Right lobe of liver (tissue), 6 donors: ENCODE measurements at regions not wholly inside any gene's neighbourhood (a gene's known extent, or its start where the extent isn't known, plus 50 kb on each side); places are given as distances from the start of the nearest gene placed in this dataset.
A peak's percentile ranks its signal among the peaks of the same experiment; 100 is the strongest.

Experiments used
- ATAC-seq, 4 donors: fragments of 200-7000 bp; cut with Tn5 transposase; one replicate each; pipeline ENCODE4 v1.9.1; 2020; ENCODE audit warnings: mild to moderate bottlenecking in 4 of 4, moderate library complexity in 4 of 4
- DNase-seq, 3 donors: peaks; one replicate each; pipeline ENCODE4 v3.0.0-alpha.2; 2020
- H3K27ac ChIP-seq, 3 donors: fragments of 200-600 bp; one replicate each; pipeline ENCODE4 v1.8.0; 2022
- H3K27me3 ChIP-seq, 2 donors: fragments of 200-600 bp; one replicate each; pipeline ENCODE4 v1.8.0; 2022
- H3K36me3 ChIP-seq, 4 donors: fragments of 200-600 bp; sonication (generic) in 1 of 4; one replicate each; pipeline versions ENCODE4 v1.5.1 to v1.8.0; 2017 to 2022; ENCODE audit warnings: control low read depth in 1 of 4
- H3K4me1 ChIP-seq, 4 donors: fragments of 200-600 bp; sonication (generic) in 1 of 4; one replicate each; pipeline versions ENCODE4 v1.5.1 to v1.8.0; 2017 to 2022; ENCODE audit warnings: control low read depth in 1 of 4
- H3K4me3 ChIP-seq, 3 donors: fragments of 200-600 bp; one replicate each; pipeline ENCODE4 v1.8.0; 2022
- H3K9me3 ChIP-seq, 4 donors: fragments of 200-600 bp; sonication (generic) in 1 of 4; one replicate each; pipeline versions ENCODE4 v1.5.1 to v1.8.0; 2017 to 2022; ENCODE audit warnings: control low read depth in 1 of 4
- CTCF ChIP-seq, 4 donors: fragments of 200-600 bp in 3 of 4; fragments of 450-650 bp in 1 of 4; IDR thresholded peaks; one replicate each; pipeline versions ENCODE4 v1.5.1 to v1.8.0; 2016 to 2022; ENCODE audit warnings: antibody characterized with exemption in 4 of 4, mild to moderate bottlenecking in 2 of 4
- POLR2A ChIP-seq: fragments of 450-650 bp; IDR thresholded peaks from one replicate; pipeline ENCODE4 v1.6.1; 2017; ENCODE audit warnings: antibody characterized with exemption, mild to moderate bottlenecking
- WGBS: methylation state at CpG from one replicate; pipeline ENCODE4 v1.1.6; 2018; ENCODE audit warnings: low coverage, low lambda C conversion rate; ENCODE audit not compliant: insufficient coverage; ENCODE audit errors: missing lambda C conversion rate; 5-methylcytosine and 5-hydroxymethylcytosine counted together
- intact Hi-C, 2 donors: fragments of 100-400 bp; cut with DNase I; formaldehyde crosslinking; loops; one replicate each; pipeline versions ENCODE4 v1.11.2 to v1.14.1; 2022
- donor health status: DM: no; HTN: yes; CAD: no.
- donor health status: DM: no; HTN: no; CAD: no.
- donor health status: DM: no; HTN: no; CAD: no.
- donor health status: DM: no; HTN: yes; CAD: no.
- donor health status: DM: no; HTN: yes; CAD: no.

DNA sequence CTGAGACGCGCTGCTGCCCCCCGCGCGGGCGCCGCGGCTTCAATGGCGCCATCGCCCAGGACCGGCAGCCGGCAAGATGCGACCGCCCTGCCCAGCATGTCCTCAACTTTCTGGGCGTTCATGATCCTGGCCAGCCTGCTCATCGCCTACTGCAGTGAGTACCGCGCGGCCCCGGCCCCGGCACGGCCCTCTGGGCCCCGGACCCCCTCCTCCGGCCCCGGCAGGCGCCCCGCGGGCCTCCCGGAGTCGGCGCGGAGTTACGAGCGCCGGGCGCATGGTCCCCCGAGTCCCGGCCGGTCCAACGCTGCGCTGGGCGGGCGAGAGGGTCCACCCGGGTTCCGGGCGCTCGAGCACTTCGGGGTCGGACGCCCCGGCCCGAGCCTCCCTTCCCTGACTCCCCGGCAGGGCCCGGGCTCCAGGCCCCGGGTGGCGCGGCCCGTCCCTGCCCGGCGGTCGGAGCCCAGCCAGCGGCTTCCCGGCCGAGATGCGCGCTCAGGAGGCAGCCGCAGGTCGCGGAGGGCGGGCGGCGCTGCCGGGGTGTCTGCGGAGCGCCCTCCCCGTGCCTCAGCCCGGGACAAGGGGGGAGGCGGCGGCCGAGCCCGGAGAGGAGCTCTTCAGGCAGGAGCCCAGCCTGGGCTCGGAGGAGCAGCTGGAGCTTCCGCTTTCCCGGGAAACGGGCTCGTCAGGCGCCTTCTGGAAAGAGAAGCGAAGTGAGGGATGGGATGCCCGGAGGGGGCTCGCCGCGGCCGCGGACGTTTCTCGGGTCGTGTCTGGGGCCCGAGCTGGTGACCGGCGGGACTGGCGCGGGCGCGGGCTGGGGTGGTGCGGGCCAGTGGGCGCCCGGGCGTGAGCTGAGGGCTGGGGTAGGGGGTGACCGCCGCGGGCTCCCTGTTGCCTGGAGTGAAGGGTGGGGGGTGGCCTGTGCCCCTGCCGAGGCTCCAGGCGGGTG is 1337.8 kb downstream of the BRD1 start:
- Histone ChIP-seq H3K9me3 (no peaks in the 10 kb centered on the region), H3K36me3 (no peaks in the 10 kb centered on the region), H3K4me1 (peaks cover 0 to 6% (median 0%) of the 10 kb centered on the region in 4 donors), H3K27ac (no peak overlapping the region), H3K4me3 (peak overlapping the region in 2 of 3 donors; percentile 14 to 41), H3K27me3 (peaks cover 0 to 9% of the 10 kb centered on the region in 2 donors)
- DNase-seq = peak in 2 of 3 donors; percentile 33 to 55
- 3% methylated on average over 26 of the region's 113 CpGs for WGBS
- TF ChIP-seq CTCF (IDR thresholded peaks at IDR 0.05) = no peak
- no peak for TF ChIP-seq POLR2A
- intact Hi-C loops = no loop called here
- ATAC-seq = peak in 1 of 4 donors; percentile 20

DNA sequence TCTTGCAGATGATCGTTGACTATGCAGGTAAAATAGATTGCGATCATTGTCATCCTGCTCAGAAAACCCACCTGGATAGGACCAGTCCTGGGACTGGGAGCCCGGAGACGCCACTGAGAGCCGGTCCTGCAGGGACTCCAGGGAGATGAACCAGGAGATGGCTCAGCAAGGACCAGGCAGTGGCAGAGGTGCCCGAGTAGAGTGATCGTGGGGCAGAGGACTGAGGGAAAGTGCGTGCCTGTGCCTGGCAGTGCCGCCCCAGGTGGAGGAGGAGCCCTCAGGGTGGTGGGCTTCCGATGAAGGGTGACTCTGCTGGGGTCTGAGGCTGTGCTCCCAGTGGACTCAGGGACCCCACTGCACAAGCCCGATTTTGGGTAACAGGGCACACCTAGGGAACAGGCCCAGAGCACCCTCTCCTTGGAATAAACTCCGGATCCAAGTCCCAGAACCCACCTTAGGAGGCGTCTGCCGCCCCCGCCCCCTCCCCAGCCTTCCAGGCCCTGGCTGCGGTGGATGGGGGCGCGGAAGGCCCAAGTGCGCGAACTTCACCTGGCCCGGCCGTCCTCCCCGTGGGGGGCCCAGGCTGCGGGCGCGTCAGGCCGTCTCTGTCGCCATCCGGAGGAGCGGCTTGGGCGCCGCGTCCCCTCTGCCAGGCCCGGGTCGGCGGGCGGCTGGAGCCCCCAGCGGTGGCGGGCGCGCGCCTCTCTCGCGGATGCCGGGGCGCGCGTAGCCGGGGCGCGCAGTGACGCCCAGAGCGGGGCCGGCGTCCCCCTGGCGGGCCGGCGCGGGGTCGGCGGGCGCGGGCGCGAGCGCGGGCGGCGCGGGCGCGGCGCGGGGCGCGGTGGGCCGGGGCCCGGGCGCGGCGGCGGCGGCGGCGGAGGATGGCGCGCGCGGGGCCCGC is 1338.8 kb downstream of the BRD1 start:
- H3K27me3 ChIP-seq = peaks cover 0 to 9% of the 10 kb centered on the region in 2 donors
- no peak overlapping the region for H3K4me3 ChIP-seq

DNA sequence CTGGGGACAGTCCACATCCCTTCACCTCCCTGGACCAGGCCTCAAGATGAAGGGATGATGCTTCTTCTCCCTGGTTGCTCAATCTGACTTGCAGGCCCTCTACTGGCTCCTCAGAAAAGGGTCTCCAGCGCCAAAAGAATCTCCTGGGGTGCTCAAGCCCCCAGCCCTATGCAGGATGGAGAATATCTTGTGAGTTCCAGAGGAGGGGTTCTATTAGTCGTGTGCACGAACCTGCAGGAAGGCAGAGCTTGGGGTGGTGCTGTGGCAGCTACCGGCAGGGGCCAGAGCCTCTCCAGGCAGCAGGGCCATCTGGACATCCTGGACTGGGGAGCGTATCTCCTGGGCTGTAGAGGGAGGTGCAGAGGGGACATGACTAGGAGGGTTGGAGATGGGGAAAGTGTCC is 1339.5 kb downstream of the BRD1 start:
- DNase-seq (peak in 1 of 3 donors; percentile 39), ATAC-seq (no peak)
- Histone ChIP-seq H3K4me3 (no peak overlapping the region), H3K27me3 (peaks cover 0 to 9% of the 10 kb centered on the region in 2 donors), H3K27ac (no peak overlapping the region), H3K36me3 (no peaks in the 10 kb centered on the region), H3K9me3 (no peaks in the 10 kb centered on the region), H3K4me1 (peaks cover 0 to 6% (median 0%) of the 10 kb centered on the region in 4 donors)
- WGBS = 9% methylated on average over 4 of the region's 5 CpGs
- TF ChIP-seq CTCF (IDR thresholded peaks at IDR 0.05) (no peak), POLR2A (no peak)
- intact Hi-C loops = no loop called here

More for the DNA sequence above, 1338.8 kb downstream of the BRD1 start:
- peaks cover 0 to 6% (median 0%) of the 10 kb centered on the region in 4 donors for H3K4me1 ChIP-seq
- H3K9me3 ChIP-seq = no peaks in the 10 kb centered on the region
- DNase-seq (peak in 2 of 3 donors; percentile 35 to 43), ATAC-seq (no peak)
- H3K27ac ChIP-seq = no peak overlapping the region
- H3K36me3 ChIP-seq = no peaks in the 10 kb centered on the region
- intact Hi-C loops = no loop called here
- TF ChIP-seq CTCF (IDR thresholded peaks at IDR 0.05) = no peak
- 19% methylated on average over 15 of the region's 90 CpGs for WGBS

GRCh38 chr22:48486558-48486957 is 1341.1 kb downstream of the BRD1 start:
- Histone ChIP-seq H3K4me3 (no peak overlapping the region), H3K9me3 (no peaks in the 10 kb centered on the region), H3K4me1 (peaks cover 0 to 6% (median 0%) of the 10 kb centered on the region in 4 donors), H3K27me3 (peaks cover 0 to 9% of the 10 kb centered on the region in 2 donors), H3K27ac (no peak overlapping the region), H3K36me3 (no peaks in the 10 kb centered on the region)
- DNase-seq (peak in 1 of 3 donors; percentile 15), ATAC-seq (no peak)
- 59% methylated on average over 3 of the region's 4 CpGs for WGBS
- TF ChIP-seq CTCF (IDR thresholded peaks at IDR 0.05) (no peak), POLR2A (no peak)
- intact Hi-C loops = no loop called here
